GM12878 (cell line): ENCODE measurements at regions not wholly inside any gene's neighbourhood (a gene's known extent, or its start where the extent isn't known, plus 50 kb on each side); places are given as distances from the start of the nearest gene placed in this dataset.
"Not testable (repeated sequence)": the region's sequence is repeated elsewhere in the genome, so short reads cannot be mapped to it uniquely, and the experiment has no call there.

Experiments used
- ATAC-seq: fragments of 200-7000 bp; cut with Tn5 transposase; 3 replicates; pipeline ENCODE4 v1.9.1; 2020; ENCODE audit warnings: mild to moderate bottlenecking, moderate library complexity
- BruUV-seq: library from RNA; stranded (reverse); fragments of 400-500 nt; replicated peaks from 2 replicates; lab custom pipeline; 2021; lab: Mats Ljungman, UMichigan
- CTCF ChIA-PET: fragments of 300-600 bp; sonication (Branson Sonifier 250); formaldehyde crosslinking; extraction: SDS; loops from one replicate; lab custom pipeline; 2021; ENCODE audit warnings: inconsistent platforms; lab: Yijun Ruan, JAX
- POLR2A ChIA-PET: fragments of 350-600 bp; formaldehyde crosslinking; extraction: SDS; loops from one replicate; lab custom pipeline; 2021; ENCODE audit warnings: inconsistent platforms; lab: Charles Lee
- RAD21 ChIA-PET: fragments of 300-600 bp; sonication (Branson Sonifier 250); formaldehyde crosslinking; loops from one replicate; lab custom pipeline; 2023; ENCODE audit warnings: antibody characterized with exemption; ENCODE audit not compliant: unreplicated experiment; lab: Charles Lee
- SMC1A ChIA-PET: fragments of 300-600 bp; sonication (Branson Sonifier 250); formaldehyde crosslinking; loops from one replicate; lab custom pipeline; 2023; ENCODE audit not compliant: unreplicated experiment, uncharacterized antibody; lab: Charles Lee
- DNase-seq: peaks from one replicate; pipeline ENCODE4 v3.0.0-alpha.2; 2011; ENCODE audit warnings: low read depth, low spot score
- FAIRE-seq: peaks from 3 replicates; lab custom pipeline; 2011; peaks lifted over from hg19 to GRCh38; lab: Jason Lieb, UNC
- H2AFZ ChIP-seq: 2 replicates; pipeline ENCODE4 v1.6.0; 2011; ENCODE audit warnings: low read depth, low read length, control low read depth; ENCODE audit not compliant: control insufficient read depth
- H3K27ac ChIP-seq: 2 replicates; pipeline ENCODE4 v1.5.1; 2011; ENCODE audit warnings: control low read depth; ENCODE audit not compliant: control insufficient read depth, insufficient read depth
- H3K27me3 ChIP-seq, 2 experiments: replicated peaks in 1 of 2; 2 replicates each; pipeline versions ENCODE4 v1.6.0 to v1.6.1; 2011; ENCODE audit warnings: low read length in 1 of 2; ENCODE audit not compliant: control insufficient read depth in 2 of 2, insufficient read depth in 2 of 2
- H3K36me3 ChIP-seq, 2 experiments: 2 replicates each; pipeline ENCODE4 v1.5.1; 2011; ENCODE audit warnings: low read length in 1 of 2; ENCODE audit not compliant: control insufficient read depth in 2 of 2, insufficient read depth in 2 of 2
- H3K4me1 ChIP-seq: 2 replicates; pipeline ENCODE4 v1.6.1; 2011; ENCODE audit warnings: mild to moderate bottlenecking, low read length, moderate library complexity, mixed read lengths; ENCODE audit not compliant: control insufficient read depth, insufficient read depth
- H3K4me2 ChIP-seq: 2 replicates; pipeline ENCODE4 v1.6.0; 2011; ENCODE audit warnings: control low read depth; ENCODE audit not compliant: control insufficient read depth, insufficient read depth
- H3K4me3 ChIP-seq: fragments of 200-600 bp; sonication (generic); 2 replicates; pipeline ENCODE4 v1.5.1; 2016
- H3K79me2 ChIP-seq: 2 replicates; pipeline ENCODE4 v1.6.0; 2011; ENCODE audit warnings: low read length; ENCODE audit not compliant: control insufficient read depth, insufficient read depth
- H3K9ac ChIP-seq: 2 replicates; pipeline ENCODE4 v1.8.0; 2011; ENCODE audit warnings: low read length, control low read depth, mixed read lengths; ENCODE audit not compliant: control insufficient read depth, insufficient read depth
- H3K9me3 ChIP-seq: replicated peaks from 3 replicates; pipeline ENCODE4 v1.5.1; 2011; ENCODE audit warnings: mild to moderate bottlenecking, low read length; ENCODE audit not compliant: control insufficient read depth, insufficient read depth
- H4K20me1 ChIP-seq: 2 replicates; pipeline ENCODE4 v1.6.0; 2011; ENCODE audit not compliant: control insufficient read depth, insufficient read depth
- YBX1 ChIP-seq: fragments of 450-650 bp; IDR thresholded peaks from 2 replicates; pipeline ENCODE4 v1.6.1; 2016; ENCODE audit warnings: antibody characterized with exemption
- WGBS: methylation state at CpG from one replicate; pipeline ENCODE4 v1.1.6; 2016; ENCODE audit warnings: low lambda C conversion rate; ENCODE audit not compliant: insufficient replicate concordance, insufficient coverage; ENCODE audit errors: missing lambda C conversion rate; 5-methylcytosine and 5-hydroxymethylcytosine counted together
- in situ Hi-C: fragments of 300-500 bp; cut with MboI; formaldehyde crosslinking; loops from 9 replicates; pipeline ENCODE4 v1.14.3; 2018; ENCODE audit warnings: mixed read lengths
- intact Hi-C: fragments of 100-400 bp; cut with micrococcal nuclease; formaldehyde crosslinking; loops from one replicate; pipeline ENCODE4 v1.14.2; 2022; ENCODE audit not compliant: unreplicated experiment

- ATAC-seq (no peak), DNase-seq (no peak), FAIRE-seq (no peak)
- no peak overlapping the region for H3K9ac ChIP-seq
- no peaks in the 10 kb centered on the region for H3K36me3 ChIP-seq
- ChIA-PET RAD21 (no interaction called here), SMC1A (no interaction called here), CTCF (no interaction called here), POLR2A (no interaction called here)
- H3K4me1 ChIP-seq, result no peaks in the 10 kb centered on the region
- H3K9me3 ChIP-seq, result no peaks in the 10 kb centered on the region; the same call in 2 of the 3 replicates
- BruUV-seq, result no TSS peak
- no peak overlapping the region for H3K4me3 ChIP-seq
- intact Hi-C loops (no loop called here), in situ Hi-C loops (no loop called here)
- H4K20me1 ChIP-seq, result no peaks in the 10 kb centered on the region
- no peaks in the 10 kb centered on the region for H3K79me2 ChIP-seq
- TF ChIP-seq YBX1, result no peak
- H3K27me3 ChIP-seq, result no peaks in the 10 kb centered on the region
- 78% methylated on average over 1 of the region's 1 CpG for WGBS
- H3K4me2 ChIP-seq, result no peak overlapping the region
- H3K27ac ChIP-seq, result no peak overlapping the region
- no peak overlapping the region for H2AFZ ChIP-seq
These were observed 527.2 kb upstream of the RORB start for GRCh38 chr9:73969936-73970335.

- RAD21 ChIA-PET, in situ Hi-C loops, SMC1A ChIA-PET, H3K36me3 ChIP-seq, H3K4me1 ChIP-seq, H3K27me3 ChIP-seq, CTCF ChIA-PET, H3K9me3 ChIP-seq, H4K20me1 ChIP-seq, H3K27ac ChIP-seq, BruUV-seq, ATAC-seq, POLR2A ChIA-PET, H3K4me3 ChIP-seq, H3K9ac ChIP-seq, DNase-seq, H3K4me2 ChIP-seq, FAIRE-seq, H3K79me2 ChIP-seq, intact Hi-C loops, H2AFZ ChIP-seq: not testable (repeated sequence)
- 29% methylated on average over 3 of the region's 3 CpGs for WGBS
These were observed 520.7 kb upstream of the RORB start for GRCh38 chr9:73976424-73976823.
